ENCODE measurements at regions not wholly inside any gene's neighbourhood (a gene's known extent, or its start where the extent isn't known, plus 50 kb on each side); places are given as distances from the start of the nearest gene placed in this dataset.

DNA sequence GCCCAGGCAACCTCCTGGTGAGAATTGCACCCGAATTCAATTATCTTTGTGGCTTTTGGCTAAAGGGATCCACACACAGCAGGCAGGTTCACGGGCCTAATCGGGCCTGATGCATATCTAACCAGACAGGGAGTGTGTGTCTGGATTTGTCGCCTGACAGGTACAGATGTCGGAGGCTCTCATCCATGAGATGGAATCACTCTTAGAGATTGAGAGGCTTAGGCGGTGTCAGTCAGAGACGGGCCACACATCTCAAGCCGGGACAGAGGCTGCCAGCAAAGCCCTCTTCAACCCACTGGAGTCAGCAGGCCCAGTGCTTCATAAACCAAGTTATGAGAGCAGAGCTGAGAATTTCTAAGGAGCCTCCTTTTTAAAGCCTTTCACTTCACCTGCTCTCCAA, 247.0 kb downstream of the LRFN2 start:
- ATAC-seq: no peak
- no peak overlapping the region for H3K9ac ChIP-seq (ENCODE audit: insufficient read depth, low read depth, low read length)
- TF ChIP-seq ZNF207 (IDR thresholded peaks at IDR 0.05; ENCODE audit: borderline replicate concordance) (no peak), NCOA2 (CRISPR knock-in tag; IDR thresholded peaks at IDR 0.05) (no peak), NPAS2 (CRISPR knock-in tag; IDR thresholded peaks at IDR 0.05; ENCODE audit: borderline replicate concordance) (no peak), KDM1A (CRISPR knock-in tag; IDR thresholded peaks at IDR 0.05) (no peak), CBX1 (IDR thresholded peaks at IDR 0.05; ENCODE audit: low read depth) (no peak), MAFG (CRISPR knock-in tag; IDR thresholded peaks at IDR 0.05) (no peak), ZNF615 (CRISPR knock-in tag; IDR thresholded peaks at IDR 0.05; ENCODE audit: borderline replicate concordance) (no peak), SRSF9 (IDR thresholded peaks at IDR 0.05; ENCODE audit: borderline replicate concordance, insufficient read depth, low read depth, low read length, poor library complexity, severe bottlenecking) (no peak), HMG20A (CRISPR knock-in tag; IDR thresholded peaks at IDR 0.05; ENCODE audit: borderline replicate concordance) (no peak), ADNP (CRISPR knock-in tag; IDR thresholded peaks at IDR 0.05) (no peak), ZFP1 (CRISPR knock-in tag; IDR thresholded peaks at IDR 0.05) (no peak), GATA4 (IDR thresholded peaks at IDR 0.05; ENCODE audit: borderline replicate concordance, low read depth) (no peak), ZEB1 (IDR thresholded peaks at IDR 0.05; ENCODE audit: insufficient replicate concordance, low read depth) (no peak), SRY (CRISPR knock-in tag; IDR thresholded peaks at IDR 0.05) (no peak)
- TF ChIP-seq, protein P1, sequence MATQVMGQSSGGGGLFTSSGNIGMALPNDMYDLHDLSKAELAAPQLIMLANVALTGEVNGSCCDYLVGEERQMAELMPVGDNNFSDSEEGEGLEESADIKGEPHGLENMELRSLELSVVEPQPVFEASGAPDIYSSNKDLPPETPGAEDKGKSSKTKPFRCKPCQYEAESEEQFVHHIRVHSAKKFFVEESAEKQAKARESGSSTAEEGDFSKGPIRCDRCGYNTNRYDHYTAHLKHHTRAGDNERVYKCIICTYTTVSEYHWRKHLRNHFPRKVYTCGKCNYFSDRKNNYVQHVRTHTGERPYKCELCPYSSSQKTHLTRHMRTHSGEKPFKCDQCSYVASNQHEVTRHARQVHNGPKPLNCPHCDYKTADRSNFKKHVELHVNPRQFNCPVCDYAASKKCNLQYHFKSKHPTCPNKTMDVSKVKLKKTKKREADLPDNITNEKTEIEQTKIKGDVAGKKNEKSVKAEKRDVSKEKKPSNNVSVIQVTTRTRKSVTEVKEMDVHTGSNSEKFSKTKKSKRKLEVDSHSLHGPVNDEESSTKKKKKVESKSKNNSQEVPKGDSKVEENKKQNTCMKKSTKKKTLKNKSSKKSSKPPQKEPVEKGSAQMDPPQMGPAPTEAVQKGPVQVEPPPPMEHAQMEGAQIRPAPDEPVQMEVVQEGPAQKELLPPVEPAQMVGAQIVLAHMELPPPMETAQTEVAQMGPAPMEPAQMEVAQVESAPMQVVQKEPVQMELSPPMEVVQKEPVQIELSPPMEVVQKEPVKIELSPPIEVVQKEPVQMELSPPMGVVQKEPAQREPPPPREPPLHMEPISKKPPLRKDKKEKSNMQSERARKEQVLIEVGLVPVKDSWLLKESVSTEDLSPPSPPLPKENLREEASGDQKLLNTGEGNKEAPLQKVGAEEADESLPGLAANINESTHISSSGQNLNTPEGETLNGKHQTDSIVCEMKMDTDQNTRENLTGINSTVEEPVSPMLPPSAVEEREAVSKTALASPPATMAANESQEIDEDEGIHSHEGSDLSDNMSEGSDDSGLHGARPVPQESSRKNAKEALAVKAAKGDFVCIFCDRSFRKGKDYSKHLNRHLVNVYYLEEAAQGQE (IDR thresholded peaks at IDR 0.05; ENCODE audit: borderline replicate concordance in 1 of 2, low read depth in 1 of 2, low read length in 2 of 2): no peak
- TF ChIP-seq, protein P2, sequence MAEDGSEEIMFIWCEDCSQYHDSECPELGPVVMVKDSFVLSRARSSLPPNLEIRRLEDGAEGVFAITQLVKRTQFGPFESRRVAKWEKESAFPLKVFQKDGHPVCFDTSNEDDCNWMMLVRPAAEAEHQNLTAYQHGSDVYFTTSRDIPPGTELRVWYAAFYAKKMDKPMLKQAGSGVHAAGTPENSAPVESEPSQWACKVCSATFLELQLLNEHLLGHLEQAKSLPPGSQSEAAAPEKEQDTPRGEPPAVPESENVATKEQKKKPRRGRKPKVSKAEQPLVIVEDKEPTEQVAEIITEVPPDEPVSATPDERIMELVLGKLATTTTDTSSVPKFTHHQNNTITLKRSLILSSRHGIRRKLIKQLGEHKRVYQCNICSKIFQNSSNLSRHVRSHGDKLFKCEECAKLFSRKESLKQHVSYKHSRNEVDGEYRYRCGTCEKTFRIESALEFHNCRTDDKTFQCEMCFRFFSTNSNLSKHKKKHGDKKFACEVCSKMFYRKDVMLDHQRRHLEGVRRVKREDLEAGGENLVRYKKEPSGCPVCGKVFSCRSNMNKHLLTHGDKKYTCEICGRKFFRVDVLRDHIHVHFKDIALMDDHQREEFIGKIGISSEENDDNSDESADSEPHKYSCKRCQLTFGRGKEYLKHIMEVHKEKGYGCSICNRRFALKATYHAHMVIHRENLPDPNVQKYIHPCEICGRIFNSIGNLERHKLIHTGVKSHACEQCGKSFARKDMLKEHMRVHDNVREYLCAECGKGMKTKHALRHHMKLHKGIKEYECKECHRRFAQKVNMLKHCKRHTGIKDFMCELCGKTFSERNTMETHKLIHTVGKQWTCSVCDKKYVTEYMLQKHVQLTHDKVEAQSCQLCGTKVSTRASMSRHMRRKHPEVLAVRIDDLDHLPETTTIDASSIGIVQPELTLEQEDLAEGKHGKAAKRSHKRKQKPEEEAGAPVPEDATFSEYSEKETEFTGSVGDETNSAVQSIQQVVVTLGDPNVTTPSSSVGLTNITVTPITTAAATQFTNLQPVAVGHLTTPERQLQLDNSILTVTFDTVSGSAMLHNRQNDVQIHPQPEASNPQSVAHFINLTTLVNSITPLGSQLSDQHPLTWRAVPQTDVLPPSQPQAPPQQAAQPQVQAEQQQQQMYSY (CRISPR knock-in tag; IDR thresholded peaks at IDR 0.05): no peak
- TF ChIP-seq, protein P3, sequence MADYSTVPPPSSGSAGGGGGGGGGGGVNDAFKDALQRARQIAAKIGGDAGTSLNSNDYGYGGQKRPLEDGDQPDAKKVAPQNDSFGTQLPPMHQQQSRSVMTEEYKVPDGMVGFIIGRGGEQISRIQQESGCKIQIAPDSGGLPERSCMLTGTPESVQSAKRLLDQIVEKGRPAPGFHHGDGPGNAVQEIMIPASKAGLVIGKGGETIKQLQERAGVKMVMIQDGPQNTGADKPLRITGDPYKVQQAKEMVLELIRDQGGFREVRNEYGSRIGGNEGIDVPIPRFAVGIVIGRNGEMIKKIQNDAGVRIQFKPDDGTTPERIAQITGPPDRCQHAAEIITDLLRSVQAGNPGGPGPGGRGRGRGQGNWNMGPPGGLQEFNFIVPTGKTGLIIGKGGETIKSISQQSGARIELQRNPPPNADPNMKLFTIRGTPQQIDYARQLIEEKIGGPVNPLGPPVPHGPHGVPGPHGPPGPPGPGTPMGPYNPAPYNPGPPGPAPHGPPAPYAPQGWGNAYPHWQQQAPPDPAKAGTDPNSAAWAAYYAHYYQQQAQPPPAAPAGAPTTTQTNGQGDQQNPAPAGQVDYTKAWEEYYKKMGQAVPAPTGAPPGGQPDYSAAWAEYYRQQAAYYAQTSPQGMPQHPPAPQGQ (CRISPR knock-in tag; IDR thresholded peaks at IDR 0.05; ENCODE audit: borderline replicate concordance): no peak

More for the DNA sequence above, 247.0 kb downstream of the LRFN2 start:
- DNase-seq (ENCODE audit: low spot score) (no peak), FAIRE-seq (no peak)
- intact Hi-C loops (cut with micrococcal nuclease; ENCODE audit: unreplicated experiment) (no loop called here), in situ Hi-C loops (cut with HindIII; ENCODE audit: extremely low pct_ligation_motif_present, low pct_unique_long_range_greater_than_20kb) (loop anchor here (25.0 kb wide), 1 partner anchor 697 kb away; the partner anchor contains the start of genes TSPO2 and UNC5CL)
- CTCF ChIA-PET (ENCODE audit: low intra/inter-chr PET ratio, low total read pairs): no interaction called here
- BruUV-seq (replicated peaks): no TSS peak
- Histone ChIP-seq H4K20me1 (ENCODE audit: insufficient read depth, low read length) (no peaks in the 10 kb centered on the region), H3K27ac (ENCODE audit: extremely low read length, insufficient read depth, low read length) (no peak overlapping the region), H3K4me2 (ENCODE audit: low read depth, low read length) (no peak overlapping the region), H2AFZ (ENCODE audit: low read length) (no peak overlapping the region), H3K36me3 (replicated peaks in 1 of 2; ENCODE audit: control insufficient read depth in 1 of 2, insufficient read depth in 2 of 2, low read length in 2 of 2) (no peaks in the 10 kb centered on the region), H3K4me3 (replicated peaks in 1 of 3; ENCODE audit: insufficient read depth in 1 of 3, low read depth in 2 of 3, low read length in 3 of 3) (no peak overlapping the region), H3K9me3 (ENCODE audit: low read length) (no peaks in the 10 kb centered on the region), H3K27me3 (ENCODE audit: control insufficient read depth in 1 of 2, insufficient read depth in 2 of 2, low read length in 2 of 2) (peaks cover 0 to 1% of the 10 kb centered on the region in 2 experiments; a peak in 3 of 5 replicates), H3K4me1 (ENCODE audit: insufficient read depth, low read length) (no peaks in the 10 kb centered on the region), H3K79me2 (ENCODE audit: insufficient read depth, low read length) (no peaks in the 10 kb centered on the region)
- WGBS (ENCODE audit: low lambda C conversion rate): 21% methylated on average over 8 of the region's 8 CpGs
- POLR2A ChIA-PET: no interaction called here
